A673 (cell line): ENCODE measurements at regions not wholly inside any gene's neighbourhood (a gene's known extent, or its start where the extent isn't known, plus 50 kb on each side); places are given as distances from the start of the nearest gene placed in this dataset.

Experiments
- EZH2 ChIP-seq: fragments of 200-600 bp; sonication (generic); IDR thresholded peaks from 2 replicates; pipeline ENCODE4 v1.6.1; 2017; ENCODE audit warnings: borderline replicate concordance, low read depth, mild to moderate bottlenecking, mixed read lengths, antibody characterized with exemption, low read length; ENCODE audit not compliant: poor library complexity, severe bottlenecking
- TF ChIP-seq, protein P1 (sequence below): fragments of 300-800, 200-600 bp; sonication (generic); conservative IDR thresholded peaks from 2 replicates; pipeline ENCODE4 v1.5.1; 2017; ENCODE audit warnings: low read depth, mild to moderate bottlenecking, antibody characterized with exemption, low read length, moderate library complexity, mixed read lengths

DNA sequence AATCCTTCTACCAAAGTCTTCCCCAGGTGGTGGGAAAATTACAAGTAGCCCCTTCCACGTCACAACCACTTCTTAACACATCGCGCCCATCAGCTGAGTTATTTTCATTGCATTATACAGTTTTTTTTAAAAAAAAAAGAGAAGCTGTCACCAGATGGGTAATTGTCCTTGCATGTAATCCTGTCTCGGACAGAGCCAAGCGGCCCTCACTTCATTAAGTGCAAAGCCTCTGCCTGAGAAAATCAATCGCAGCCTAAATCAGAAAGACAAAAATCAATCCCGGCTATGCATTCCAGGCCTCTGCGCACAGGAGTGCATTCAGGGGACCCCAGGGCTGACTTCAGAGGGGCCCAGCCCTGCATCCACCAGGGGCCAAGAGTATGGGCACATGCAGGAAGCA lies 538.9 kb downstream of the NPHP4 start:
- TF ChIP-seq, protein P1, sequence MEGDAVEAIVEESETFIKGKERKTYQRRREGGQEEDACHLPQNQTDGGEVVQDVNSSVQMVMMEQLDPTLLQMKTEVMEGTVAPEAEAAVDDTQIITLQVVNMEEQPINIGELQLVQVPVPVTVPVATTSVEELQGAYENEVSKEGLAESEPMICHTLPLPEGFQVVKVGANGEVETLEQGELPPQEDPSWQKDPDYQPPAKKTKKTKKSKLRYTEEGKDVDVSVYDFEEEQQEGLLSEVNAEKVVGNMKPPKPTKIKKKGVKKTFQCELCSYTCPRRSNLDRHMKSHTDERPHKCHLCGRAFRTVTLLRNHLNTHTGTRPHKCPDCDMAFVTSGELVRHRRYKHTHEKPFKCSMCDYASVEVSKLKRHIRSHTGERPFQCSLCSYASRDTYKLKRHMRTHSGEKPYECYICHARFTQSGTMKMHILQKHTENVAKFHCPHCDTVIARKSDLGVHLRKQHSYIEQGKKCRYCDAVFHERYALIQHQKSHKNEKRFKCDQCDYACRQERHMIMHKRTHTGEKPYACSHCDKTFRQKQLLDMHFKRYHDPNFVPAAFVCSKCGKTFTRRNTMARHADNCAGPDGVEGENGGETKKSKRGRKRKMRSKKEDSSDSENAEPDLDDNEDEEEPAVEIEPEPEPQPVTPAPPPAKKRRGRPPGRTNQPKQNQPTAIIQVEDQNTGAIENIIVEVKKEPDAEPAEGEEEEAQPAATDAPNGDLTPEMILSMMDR, result no peak
- no peak for TF ChIP-seq EZH2
